GM12878 (cell line): ENCODE measurements at regions not wholly inside any gene's neighbourhood (a gene's known extent, or its start where the extent isn't known, plus 50 kb on each side); places are given as distances from the start of the nearest gene placed in this dataset.

ENCODE experiments used
- ATF3 ChIP-seq: IDR thresholded peaks from 2 replicates; pipeline ENCODE4 v1.6.1; 2011; ENCODE audit warnings: low read depth, mild to moderate bottlenecking, low read length, moderate library complexity, borderline replicate concordance; ENCODE audit errors: extremely low read depth
- E4F1 ChIP-seq: fragments of 450-650 bp; IDR thresholded peaks from 2 replicates; pipeline ENCODE4 v1.6.1; 2018; ENCODE audit warnings: borderline replicate concordance, mild to moderate bottlenecking; ENCODE audit not compliant: partially characterized antibody
- EED ChIP-seq: sonication (generic); IDR thresholded peaks from 2 replicates; pipeline ENCODE4 v1.6.1; 2016; ENCODE audit warnings: antibody characterized with exemption, low read depth
- IRF4 ChIP-seq: IDR thresholded peaks from 2 replicates; pipeline ENCODE4 v1.6.1; 2011; ENCODE audit warnings: low read depth, low read length
- JUNB ChIP-seq: IDR thresholded peaks from 2 replicates; pipeline ENCODE4 v1.6.1; 2016; ENCODE audit warnings: antibody characterized with exemption, mild to moderate bottlenecking
- SRF ChIP-seq, 2 experiments: IDR thresholded peaks; 2 replicates each; pipeline ENCODE4 v1.6.1; 2011; ENCODE audit warnings: low read depth in 2 of 2, low read length in 2 of 2, mild to moderate bottlenecking in 1 of 2, moderate library complexity in 1 of 2
- STAT3 ChIP-seq: IDR thresholded peaks from 2 replicates; pipeline ENCODE4 v1.6.1; 2011; ENCODE audit warnings: low read depth, low read length, improper control_type of control experiment
- ZBTB4 ChIP-seq: fragments of 450-650 bp; formaldehyde crosslinking; IDR thresholded peaks from 2 replicates; pipeline ENCODE4 v1.4.0; 2022; ENCODE audit warnings: mild to moderate bottlenecking, moderate library complexity

DNA sequence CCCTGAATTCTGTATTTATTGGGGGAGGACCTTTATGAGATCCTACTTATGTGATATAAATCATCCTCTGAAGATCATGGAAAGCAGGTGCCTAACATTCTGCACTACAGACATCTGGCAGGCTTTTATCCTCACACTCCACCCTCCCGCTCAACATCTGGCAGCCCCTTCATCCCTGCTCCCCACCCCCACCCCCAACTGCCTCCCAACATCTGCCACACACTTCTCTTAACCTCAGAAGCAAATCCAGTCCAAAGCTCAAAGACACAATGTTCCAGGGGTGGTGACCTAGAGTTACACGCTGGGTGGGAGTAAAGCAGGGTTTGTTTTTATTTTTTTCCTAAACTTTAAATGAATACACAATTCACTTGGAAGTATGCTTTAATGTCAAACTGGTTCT lies 184.5 kb upstream of the ATP11B start (continued):
- no peak for TF ChIP-seq E4F1
- no peak for TF ChIP-seq IRF4
- no peak for TF ChIP-seq JUNB
- no peak for TF ChIP-seq EED
- TF ChIP-seq SRF (IDR thresholded peaks at IDR 0.05; ENCODE audit: low read depth in 2 of 2, low read length in 2 of 2): no peak
- no peak for TF ChIP-seq STAT3
- no peak for TF ChIP-seq ATF3
- no peak for TF ChIP-seq ZBTB4 (CRISPR knock-in tag)
